ENCODE measurements at regions not wholly inside any gene's neighbourhood (a gene's known extent, or its start where the extent isn't known, plus 50 kb on each side); places are given as distances from the start of the nearest gene placed in this dataset.

DNA sequence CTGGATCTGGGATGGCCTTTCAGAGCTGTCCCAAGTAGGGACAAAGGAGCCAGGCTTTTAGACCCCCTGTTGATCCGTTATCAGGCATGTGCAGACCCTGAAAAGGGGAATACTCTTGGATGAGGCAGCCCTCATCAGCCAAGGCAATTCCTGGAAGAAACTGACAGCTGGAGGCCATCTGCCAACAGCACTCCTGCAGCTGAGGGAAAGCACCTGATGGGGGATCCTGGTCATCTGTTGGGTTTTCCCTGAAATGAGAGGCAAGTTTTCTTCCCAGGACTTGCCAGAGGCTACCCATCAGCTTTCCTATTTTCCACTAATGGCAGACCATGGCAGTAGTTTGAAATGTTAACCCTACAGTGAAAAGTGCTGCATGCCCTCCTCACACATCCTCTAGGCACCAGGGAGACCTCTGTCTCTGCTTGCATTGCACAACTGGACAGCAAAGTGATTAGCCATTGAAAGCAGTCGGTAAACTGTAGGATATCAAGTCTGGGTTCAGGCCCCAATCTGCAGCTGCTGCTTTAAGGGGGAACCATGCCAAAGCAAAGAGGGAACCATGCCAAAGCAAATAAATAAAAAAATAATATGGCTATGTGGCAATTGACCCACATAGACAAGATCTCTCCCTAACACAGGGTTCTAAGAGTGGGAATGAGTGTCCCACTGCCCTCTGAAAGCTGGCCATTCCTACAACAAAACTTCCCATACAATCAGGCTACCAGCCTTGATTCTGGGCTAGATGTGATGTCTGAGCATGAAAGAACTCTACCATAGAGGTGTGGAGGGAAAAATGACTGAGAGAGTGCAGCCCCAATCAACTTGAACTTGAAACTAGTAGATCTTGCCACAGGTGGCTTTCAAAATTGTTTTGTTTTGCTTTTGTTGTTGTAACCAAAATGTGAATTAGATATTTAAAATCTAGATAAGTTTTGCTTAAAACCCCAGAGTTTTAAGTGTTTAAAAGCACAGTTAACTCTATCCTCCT is 232.0 kb upstream of the STT3B start:
- no peak for TF ChIP-seq POLR2AphosphoS5 (IDR thresholded peaks at IDR 0.05; ENCODE audit: insufficient read depth in 1 of 2, low read depth in 1 of 2)
- TF ChIP-seq, protein P1, sequence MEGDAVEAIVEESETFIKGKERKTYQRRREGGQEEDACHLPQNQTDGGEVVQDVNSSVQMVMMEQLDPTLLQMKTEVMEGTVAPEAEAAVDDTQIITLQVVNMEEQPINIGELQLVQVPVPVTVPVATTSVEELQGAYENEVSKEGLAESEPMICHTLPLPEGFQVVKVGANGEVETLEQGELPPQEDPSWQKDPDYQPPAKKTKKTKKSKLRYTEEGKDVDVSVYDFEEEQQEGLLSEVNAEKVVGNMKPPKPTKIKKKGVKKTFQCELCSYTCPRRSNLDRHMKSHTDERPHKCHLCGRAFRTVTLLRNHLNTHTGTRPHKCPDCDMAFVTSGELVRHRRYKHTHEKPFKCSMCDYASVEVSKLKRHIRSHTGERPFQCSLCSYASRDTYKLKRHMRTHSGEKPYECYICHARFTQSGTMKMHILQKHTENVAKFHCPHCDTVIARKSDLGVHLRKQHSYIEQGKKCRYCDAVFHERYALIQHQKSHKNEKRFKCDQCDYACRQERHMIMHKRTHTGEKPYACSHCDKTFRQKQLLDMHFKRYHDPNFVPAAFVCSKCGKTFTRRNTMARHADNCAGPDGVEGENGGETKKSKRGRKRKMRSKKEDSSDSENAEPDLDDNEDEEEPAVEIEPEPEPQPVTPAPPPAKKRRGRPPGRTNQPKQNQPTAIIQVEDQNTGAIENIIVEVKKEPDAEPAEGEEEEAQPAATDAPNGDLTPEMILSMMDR (IDR thresholded peaks at IDR 0.05) = no peak
- no peak for TF ChIP-seq POLR2A (IDR thresholded peaks at IDR 0.05)
- no peaks in the 10 kb centered on the region for H3K27me3 ChIP-seq
- no peak for DNase-seq (ENCODE audit: extremely low spot score in 2 of 2)
- no peaks in the 10 kb centered on the region for H3K4me1 ChIP-seq
- no peak overlapping the region for H3K27ac ChIP-seq
- no peaks in the 10 kb centered on the region for H3K36me3 ChIP-seq
- no peak overlapping the region for H3K4me3 ChIP-seq
- intact Hi-C loops (cut with DNase I) = no loop called here
- no peaks in the 10 kb centered on the region for H3K9me3 ChIP-seq

DNA sequence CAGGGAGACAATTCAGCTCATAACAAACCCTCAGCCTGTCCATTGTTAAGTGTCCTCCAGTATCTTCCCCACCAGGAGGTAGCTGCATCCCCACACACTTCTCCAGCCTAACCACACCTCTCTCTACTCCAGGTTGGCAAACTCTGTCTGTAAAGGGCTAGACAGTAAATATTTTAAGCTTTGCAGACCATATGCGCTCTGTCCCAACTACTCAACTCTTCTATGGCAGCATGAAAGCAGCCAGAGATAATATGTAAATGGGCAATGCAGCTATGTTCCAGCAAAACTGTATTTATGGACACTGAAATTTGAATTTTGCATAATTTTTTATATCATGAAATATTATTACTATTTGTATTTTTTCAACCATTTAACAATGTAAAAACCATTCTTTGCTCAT is 230.4 kb upstream of the STT3B start:
- intact Hi-C loops (cut with DNase I) = no loop called here
- no peaks in the 10 kb centered on the region for H3K36me3 ChIP-seq
- H3K4me3 ChIP-seq = no peak overlapping the region
- no peak for TF ChIP-seq POLR2A (IDR thresholded peaks at IDR 0.05)
- TF ChIP-seq, protein P1 (IDR thresholded peaks at IDR 0.05) = no peak
- H3K27ac ChIP-seq = no peak overlapping the region
- no peak for DNase-seq (ENCODE audit: extremely low spot score in 2 of 2)
- H3K4me1 ChIP-seq = no peaks in the 10 kb centered on the region
- no peaks in the 10 kb centered on the region for H3K9me3 ChIP-seq
- no peaks in the 10 kb centered on the region for H3K27me3 ChIP-seq

DNA sequence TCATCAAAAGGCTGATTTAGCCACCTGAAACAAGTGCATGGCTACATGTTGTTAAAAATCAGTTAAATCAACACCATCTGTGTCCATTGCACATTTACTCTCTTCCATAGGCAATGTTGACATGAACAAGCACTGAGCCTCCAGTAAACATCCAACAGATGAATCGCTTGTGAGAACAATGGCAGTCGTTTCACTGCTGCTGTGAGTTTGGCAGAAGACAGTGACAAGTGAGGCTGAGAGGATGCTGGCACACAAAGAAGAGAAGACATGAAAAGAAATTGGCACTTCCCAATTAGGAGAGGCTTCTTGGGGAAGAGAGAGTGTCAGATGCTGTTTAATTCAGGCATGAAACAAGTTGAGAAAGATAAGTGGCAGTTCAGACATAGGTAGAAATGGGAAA is 227.4 kb upstream of the STT3B start:
- H3K4me1 ChIP-seq = no peaks in the 10 kb centered on the region
- no peak overlapping the region for H3K27ac ChIP-seq
- H3K4me3 ChIP-seq = no peak overlapping the region
- TF ChIP-seq POLR2A (IDR thresholded peaks at IDR 0.05) (no peak), POLR2AphosphoS5 (IDR thresholded peaks at IDR 0.05; ENCODE audit: insufficient read depth in 1 of 2, low read depth in 1 of 2) (no peak)
- TF ChIP-seq, protein P1 (IDR thresholded peaks at IDR 0.05) = no peak
- no peaks in the 10 kb centered on the region for H3K27me3 ChIP-seq
- no peak for DNase-seq (ENCODE audit: extremely low spot score in 2 of 2)
- no peaks in the 10 kb centered on the region for H3K36me3 ChIP-seq
- intact Hi-C loops (cut with DNase I) = no loop called here
- no peaks in the 10 kb centered on the region for H3K9me3 ChIP-seq

DNA sequence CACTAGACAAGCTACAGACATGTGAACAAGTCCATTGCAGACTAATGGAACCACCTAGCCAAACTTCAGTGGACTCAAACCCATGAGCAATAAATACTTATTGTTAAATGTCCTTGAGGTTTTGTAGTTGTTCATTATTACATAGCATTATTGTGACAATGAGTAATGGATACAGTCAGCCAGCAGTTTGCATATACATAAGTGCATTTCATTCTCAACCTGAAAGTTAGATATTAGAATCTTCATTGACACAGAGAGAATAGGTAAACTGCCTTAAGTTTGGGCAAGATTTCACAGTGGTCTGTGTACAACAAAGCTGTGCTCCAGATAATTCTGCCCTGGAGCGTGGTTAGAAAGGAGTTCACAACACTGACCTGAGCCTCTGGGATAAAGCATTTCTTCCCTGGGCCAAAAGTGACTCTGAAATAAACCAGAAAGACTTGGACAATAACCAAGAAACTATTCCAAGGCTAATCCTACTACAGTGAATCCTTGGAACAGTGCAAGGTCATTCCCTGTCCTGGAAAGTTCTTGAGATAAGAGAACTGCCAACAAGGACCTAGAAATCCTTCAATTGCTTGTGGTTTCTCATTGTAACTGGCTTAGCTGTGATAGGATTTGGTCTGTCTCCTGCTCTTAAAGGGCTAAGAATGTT is 225.5 kb upstream of the STT3B start:
- Histone ChIP-seq H3K4me3 (no peak overlapping the region), H3K4me1 (no peaks in the 10 kb centered on the region), H3K9me3 (no peaks in the 10 kb centered on the region), H3K36me3 (no peaks in the 10 kb centered on the region), H3K27ac (no peak overlapping the region), H3K27me3 (no peaks in the 10 kb centered on the region)
- DNase-seq (ENCODE audit: extremely low spot score in 2 of 2) = no peak
- intact Hi-C loops (cut with DNase I) = no loop called here
- TF ChIP-seq POLR2AphosphoS5 (IDR thresholded peaks at IDR 0.05; ENCODE audit: insufficient read depth in 1 of 2, low read depth in 1 of 2) = no peak

DNA sequence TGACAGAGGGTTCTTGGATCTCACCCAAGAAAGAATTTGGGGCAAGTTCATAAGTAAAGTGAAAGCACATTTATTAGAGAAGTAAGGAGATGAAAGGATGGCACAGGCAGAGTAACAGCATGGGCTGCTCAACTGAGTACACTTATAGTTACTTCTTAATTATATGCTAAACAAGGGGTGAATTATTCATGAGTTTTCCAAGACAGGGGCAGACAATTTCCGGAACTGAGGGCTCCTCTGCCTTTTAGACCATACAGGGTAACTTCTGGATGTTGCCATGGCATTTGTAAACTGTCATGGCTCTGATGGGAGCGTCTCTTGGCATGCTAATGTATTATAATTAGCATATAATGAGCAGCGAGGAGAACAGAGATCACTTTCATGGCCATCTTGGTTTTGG is 221.2 kb upstream of the STT3B start:
- H3K27me3 ChIP-seq = no peaks in the 10 kb centered on the region
- H3K36me3 ChIP-seq = no peaks in the 10 kb centered on the region
- H3K4me1 ChIP-seq = no peaks in the 10 kb centered on the region
- H3K4me3 ChIP-seq = no peak overlapping the region
- H3K9me3 ChIP-seq = no peaks in the 10 kb centered on the region
- H3K27ac ChIP-seq = no peak overlapping the region
- no peak for TF ChIP-seq POLR2AphosphoS5 (IDR thresholded peaks at IDR 0.05; ENCODE audit: insufficient read depth in 1 of 2, low read depth in 1 of 2)
- TF ChIP-seq POLR2A (IDR thresholded peaks at IDR 0.05) = no peak
- TF ChIP-seq, protein P1 (IDR thresholded peaks at IDR 0.05) = no peak
- DNase-seq (ENCODE audit: extremely low spot score in 2 of 2) = no peak
- intact Hi-C loops (cut with DNase I) = no loop called here

Measured in vagina (tissue), 2 donors.